GM12878 (cell line): ENCODE measurements at regions not wholly inside any gene's neighbourhood (a gene's known extent, or its start where the extent isn't known, plus 50 kb on each side); places are given as distances from the start of the nearest gene placed in this dataset.

Source experiments
- BCLAF1 ChIP-seq: fragments of 450-650 bp; IDR thresholded peaks from 2 replicates; pipeline ENCODE4 v1.6.1; 2017; ENCODE audit warnings: antibody characterized with exemption, mild to moderate bottlenecking, moderate library complexity
- CREB1 ChIP-seq: IDR thresholded peaks from 2 replicates; pipeline ENCODE4 v1.6.1; 2012; ENCODE audit warnings: low read depth, mild to moderate bottlenecking, inconsistent platforms
- CTCF ChIP-seq, 3 experiments: IDR thresholded peaks in 2 of 3; conservative IDR thresholded peaks in 1 of 3; 2 replicates each; pipeline ENCODE4 v1.5.1; 2011; ENCODE audit warnings: low read depth in 3 of 3, low read length in 3 of 3, mild to moderate bottlenecking in 3 of 3, control low read depth in 2 of 3, moderate library complexity in 2 of 3, inconsistent platforms in 1 of 3, mixed read lengths in 1 of 3; ENCODE audit not compliant: control insufficient read depth in 2 of 3, insufficient read depth in 1 of 3; ENCODE audit errors: extremely low read depth in 1 of 3
- GABPA ChIP-seq: IDR thresholded peaks from 2 replicates; pipeline ENCODE4 v1.6.1; 2014; ENCODE audit warnings: antibody characterized with exemption, low read depth, mild to moderate bottlenecking, inconsistent platforms
- MYC ChIP-seq: IDR thresholded peaks from 2 replicates; pipeline ENCODE4 v1.6.1; 2011; ENCODE audit warnings: mild to moderate bottlenecking, low read length, moderate library complexity, inconsistent platforms; ENCODE audit not compliant: insufficient read depth, insufficient replicate concordance, insufficient read length, severe bottlenecking
- NR2C2 ChIP-seq: IDR thresholded peaks from 2 replicates; pipeline ENCODE4 v1.6.1; 2011; ENCODE audit warnings: borderline replicate concordance, low read depth; ENCODE audit not compliant: control insufficient read depth, insufficient read length
- POLR2AphosphoS5 ChIP-seq: IDR thresholded peaks from 2 replicates; pipeline ENCODE4 v1.6.1; 2011; ENCODE audit warnings: mild to moderate bottlenecking, low read length, inconsistent platforms
- RBBP5 ChIP-seq: fragments of 200-600 bp; sonication (generic); conservative IDR thresholded peaks from 2 replicates; pipeline ENCODE4 v1.6.1; 2016
- RELA ChIP-seq: fragments of 450-650 bp; IDR thresholded peaks from 2 replicates; pipeline ENCODE4 v1.8.0; 2014; ENCODE audit warnings: borderline replicate concordance; ENCODE audit not compliant: partially characterized antibody
- RFX5 ChIP-seq: IDR thresholded peaks from 2 replicates; pipeline ENCODE4 v1.6.1; 2011; ENCODE audit warnings: low read depth, low read length, improper control_type of control experiment
- SMC3 ChIP-seq: IDR thresholded peaks from 2 replicates; pipeline ENCODE4 v1.6.1; 2011; ENCODE audit warnings: low read length, improper control_type of control experiment, borderline replicate concordance
- TCF3 ChIP-seq: IDR thresholded peaks from 2 replicates; pipeline ENCODE4 v1.6.1; 2012; ENCODE audit warnings: low read depth, mild to moderate bottlenecking, low read length, borderline replicate concordance; ENCODE audit not compliant: insufficient read depth
- ZSCAN29 ChIP-seq: fragments of 450-650 bp; IDR thresholded peaks from 2 replicates; pipeline ENCODE4 v1.6.1; 2017; ENCODE audit warnings: mild to moderate bottlenecking, moderate library complexity
- TF ChIP-seq, protein P1 (sequence below): IDR thresholded peaks from 2 replicates; pipeline ENCODE4 v1.6.1; 2011; ENCODE audit warnings: low read depth, low read length, improper control_type of control experiment, borderline replicate concordance

DNA sequence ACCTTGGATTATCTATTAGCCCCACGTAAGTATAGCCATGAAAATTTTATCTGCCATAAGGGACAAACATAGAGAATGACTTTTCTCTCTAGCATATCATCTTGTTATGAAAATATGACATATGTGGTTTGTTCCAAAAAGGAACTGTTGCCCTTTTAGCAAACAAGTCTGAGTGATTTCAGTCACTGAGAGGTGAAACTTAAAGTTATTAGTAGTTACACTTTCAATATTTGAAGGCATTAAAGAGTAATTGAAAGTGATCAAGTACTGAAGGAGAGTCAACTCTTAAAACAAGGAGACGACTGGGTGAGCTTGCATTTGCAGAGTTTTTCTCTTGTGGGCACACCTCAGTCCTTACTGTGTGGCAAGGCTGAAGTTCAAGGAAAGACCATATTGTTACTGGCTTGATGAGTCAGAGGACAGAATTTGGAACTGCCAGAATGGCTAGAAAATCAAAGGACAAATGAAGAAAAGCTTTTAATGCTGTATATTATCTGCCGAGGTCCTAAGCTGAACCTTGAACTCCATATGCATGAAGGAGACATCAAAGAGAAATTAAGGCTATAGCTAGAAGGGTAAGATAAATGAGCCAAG, 205.1 kb upstream of the EMCN start:
- no peak for TF ChIP-seq ZSCAN29
- TF ChIP-seq MYC = no peak
- no peak for TF ChIP-seq CTCF (IDR thresholded peaks at IDR 0.05 in 2 of 3, conservative IDR thresholded peaks at IDR 0.05 in 1 of 3; ENCODE audit: control insufficient read depth in 2 of 3, extremely low read depth in 1 of 3, insufficient read depth in 1 of 3, low read depth in 3 of 3, low read length in 3 of 3)
- TF ChIP-seq RFX5 = no peak
- TF ChIP-seq TCF3 = no peak
- TF ChIP-seq, protein P1, sequence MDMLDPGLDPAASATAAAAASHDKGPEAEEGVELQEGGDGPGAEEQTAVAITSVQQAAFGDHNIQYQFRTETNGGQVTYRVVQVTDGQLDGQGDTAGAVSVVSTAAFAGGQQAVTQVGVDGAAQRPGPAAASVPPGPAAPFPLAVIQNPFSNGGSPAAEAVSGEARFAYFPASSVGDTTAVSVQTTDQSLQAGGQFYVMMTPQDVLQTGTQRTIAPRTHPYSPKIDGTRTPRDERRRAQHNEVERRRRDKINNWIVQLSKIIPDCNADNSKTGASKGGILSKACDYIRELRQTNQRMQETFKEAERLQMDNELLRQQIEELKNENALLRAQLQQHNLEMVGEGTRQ = no peak
- TF ChIP-seq RELA = no peak
- TF ChIP-seq SMC3 = no peak
- no peak for TF ChIP-seq POLR2AphosphoS5
- no peak for TF ChIP-seq BCLAF1
- no peak for TF ChIP-seq CREB1
- no peak for TF ChIP-seq GABPA
- no peak for TF ChIP-seq RBBP5
- TF ChIP-seq NR2C2 = no peak
